GM19397 (cell line): ENCODE measurements at regions not wholly inside any gene's neighbourhood (a gene's known extent, or its start where the extent isn't known, plus 50 kb on each side); places are given as distances from the start of the nearest gene placed in this dataset.
"Not testable (repeated sequence)": the region's sequence is repeated elsewhere in the genome, so short reads cannot be mapped to it uniquely, and the experiment has no call there.

Source experiments
- ATAC-seq: cut with Tn5 transposase; IDR thresholded peaks from one replicate; pipeline ENCODE4 v1.9.1; 2021; ENCODE audit warnings: mild to moderate bottlenecking, moderate library complexity; ENCODE audit not compliant: unreplicated experiment

DNA sequence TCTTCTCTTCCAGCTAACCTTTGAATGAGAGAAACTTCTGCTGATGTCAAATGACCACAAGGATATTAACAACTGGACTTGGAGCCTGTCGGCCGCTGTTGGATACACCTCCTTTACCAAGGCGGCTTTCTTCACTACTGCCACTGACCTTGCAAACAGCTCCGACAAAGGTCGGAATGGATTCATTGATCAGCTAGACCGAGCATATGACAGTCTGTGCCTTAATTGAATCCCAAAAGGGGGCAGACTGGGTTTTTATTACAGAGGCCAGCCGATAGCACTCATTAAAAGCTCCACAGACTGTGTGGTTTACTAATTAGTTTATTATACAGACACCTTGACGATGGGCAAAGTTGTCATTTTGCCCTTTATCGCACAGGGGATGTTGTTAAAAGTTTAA is 394.5 kb downstream of the RERGL start:
- ATAC-seq: no peak

DNA sequence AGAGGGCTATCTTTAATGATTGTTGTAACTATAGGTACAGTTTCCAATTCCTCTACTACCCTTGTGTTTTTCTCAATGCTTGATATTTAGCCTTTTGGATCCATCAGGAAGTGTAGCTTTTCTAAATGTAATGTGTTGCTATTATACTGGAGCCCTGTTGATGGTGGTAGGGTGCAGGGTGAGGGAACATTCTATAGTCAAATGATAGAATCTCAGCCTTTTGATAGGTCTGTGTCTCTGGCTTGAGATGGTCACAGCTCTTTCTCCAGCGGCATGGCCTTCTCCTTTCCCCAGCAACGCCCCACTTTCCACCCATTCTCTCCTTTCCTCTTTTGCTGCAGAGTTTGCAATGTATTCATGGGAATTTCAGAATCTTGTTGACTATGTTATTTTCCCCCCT is 398.6 kb downstream of the RERGL start:
- no peak for ATAC-seq

GRCh38 chr12:17680220-17680619 is 409.8 kb downstream of the RERGL start:
- ATAC-seq: no peak

DNA sequence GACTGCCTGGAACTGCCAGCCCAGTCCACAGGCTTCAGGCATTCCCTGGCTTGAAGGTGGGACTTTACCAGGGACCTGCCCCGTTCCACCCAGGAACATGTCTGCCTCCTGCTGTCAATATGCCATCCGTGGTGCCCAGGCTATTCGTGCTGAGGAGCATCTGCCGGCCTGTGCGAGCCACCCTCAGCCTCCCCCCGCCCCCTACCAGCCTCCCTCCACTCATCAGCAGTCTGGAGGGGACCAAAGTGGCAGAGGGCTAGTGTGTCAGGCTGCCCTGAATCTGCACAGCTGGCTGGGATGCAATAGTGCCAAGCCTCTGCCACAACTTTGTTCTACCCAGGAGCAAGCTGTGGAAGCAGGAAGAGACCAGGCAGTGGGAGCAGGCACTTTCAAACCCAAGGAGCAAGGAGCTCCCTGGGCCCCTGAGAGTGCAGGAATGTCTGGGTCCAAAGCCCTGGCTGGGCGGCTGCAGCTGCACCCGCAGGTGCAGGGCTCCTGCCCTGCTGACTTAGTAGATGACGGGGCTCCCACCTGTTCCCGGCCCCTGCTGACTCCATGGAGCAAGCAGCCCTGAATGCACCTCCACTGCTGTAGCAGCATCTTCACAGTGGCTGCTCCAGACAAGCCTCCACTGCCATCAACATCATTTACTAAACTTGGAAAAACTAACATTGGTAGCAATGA is 423.2 kb downstream of the RERGL start:
- no peak for ATAC-seq

DNA sequence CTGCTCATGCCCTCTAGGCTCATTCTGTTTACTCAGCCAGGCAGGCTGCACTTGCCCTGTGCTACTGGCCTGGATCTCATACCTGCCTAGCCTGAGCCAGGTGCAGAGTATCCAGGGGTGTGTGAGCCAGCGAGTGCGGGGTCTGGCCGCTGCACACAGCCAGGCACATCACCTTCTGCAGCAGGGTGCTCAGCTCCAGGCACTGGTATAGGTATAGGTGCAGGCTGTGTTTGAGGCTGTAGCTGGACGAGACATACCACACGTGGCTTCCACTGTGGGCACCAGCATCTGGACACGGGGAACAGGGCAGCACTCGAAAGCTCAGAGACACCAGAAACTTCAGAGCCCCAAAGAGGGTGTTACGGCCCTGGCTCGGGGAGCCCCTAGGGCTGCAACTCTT is 424.2 kb downstream of the RERGL start:
- ATAC-seq: no peak

GRCh38 chr12:17661250-17661649 is 428.7 kb downstream of the RERGL start:
- no peak for ATAC-seq

DNA sequence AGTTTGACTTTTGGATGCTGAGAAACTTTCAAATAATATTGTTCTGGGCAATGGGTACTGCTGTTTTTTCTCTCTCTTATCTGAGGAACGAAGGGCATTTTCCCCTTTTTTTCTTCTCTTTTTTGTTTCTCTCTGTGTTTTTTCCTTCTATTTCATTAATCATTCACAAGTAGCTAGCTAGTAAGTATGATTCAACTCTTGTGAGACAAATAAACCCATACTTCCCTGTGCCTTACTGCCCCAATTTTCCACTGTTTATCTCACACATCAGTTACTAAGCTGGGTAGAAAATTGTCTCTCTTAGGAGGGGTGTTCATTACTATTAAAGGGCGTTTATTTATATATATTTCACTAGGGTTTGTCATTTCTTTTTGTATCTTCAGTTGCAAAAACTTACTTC is 437.6 kb downstream of the RERGL start:
- no peak for ATAC-seq

DNA sequence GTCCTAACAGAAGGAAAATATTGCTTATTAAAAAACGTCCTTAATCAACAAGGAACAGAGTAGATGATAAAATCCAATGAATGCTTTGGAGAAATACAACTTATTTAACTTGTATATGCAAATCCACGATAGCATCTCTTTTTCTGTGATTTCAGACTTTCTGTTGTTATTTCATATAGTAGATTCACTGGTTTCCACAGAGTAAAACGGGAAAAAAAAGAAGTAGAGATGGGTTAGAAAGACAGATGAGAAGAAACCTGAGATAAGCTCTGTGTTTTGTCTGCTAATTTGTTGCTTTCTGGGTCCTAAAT is 447.7 kb downstream of the RERGL start:
- no peak for ATAC-seq

- ATAC-seq: no peak
Observed at GRCh38 chr12:17640615-17641014, 449.4 kb downstream of the RERGL start.

DNA sequence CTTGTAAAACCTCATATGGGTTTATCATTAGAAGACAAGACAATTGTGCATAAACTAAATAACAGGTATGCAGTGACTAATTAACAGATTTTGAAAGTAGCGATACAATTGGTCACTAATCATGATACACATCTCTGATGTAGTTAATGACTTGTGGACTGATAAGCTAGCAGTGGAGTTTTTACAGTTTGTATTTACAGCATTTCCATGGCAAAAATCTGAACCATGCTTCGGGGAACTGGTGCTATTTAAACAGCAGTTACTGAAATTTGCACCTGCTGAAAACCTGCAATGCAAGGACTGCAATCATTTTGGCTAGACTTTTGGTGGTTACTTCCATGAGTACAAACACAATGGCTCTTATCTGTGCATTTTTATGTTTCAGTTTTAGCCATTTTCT is 471.2 kb downstream of the RERGL start:
- no peak for ATAC-seq

- no peak for ATAC-seq
Observed at GRCh38 chr12:17609701-17610100, 480.3 kb downstream of the RERGL start.

DNA sequence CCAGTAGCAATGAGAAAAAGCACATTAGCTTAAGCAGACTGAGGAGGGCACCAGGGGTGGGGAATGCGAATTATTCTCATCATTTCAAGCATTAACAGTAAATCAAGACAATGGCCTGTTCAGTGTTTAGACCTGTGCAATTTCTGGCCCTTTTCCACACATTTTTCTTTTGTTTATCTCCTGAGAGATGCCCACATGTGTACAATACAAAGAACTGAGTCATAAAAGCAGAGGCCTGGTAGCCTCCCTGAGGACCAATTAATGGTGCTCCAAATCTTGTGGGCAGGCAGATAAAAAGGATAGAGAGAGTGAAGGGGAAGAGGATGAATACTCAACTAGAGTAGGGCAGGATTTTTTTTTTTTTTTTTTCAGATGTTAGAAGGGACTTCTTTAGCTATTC is 480.8 kb downstream of the RERGL start:
- no peak for ATAC-seq

DNA sequence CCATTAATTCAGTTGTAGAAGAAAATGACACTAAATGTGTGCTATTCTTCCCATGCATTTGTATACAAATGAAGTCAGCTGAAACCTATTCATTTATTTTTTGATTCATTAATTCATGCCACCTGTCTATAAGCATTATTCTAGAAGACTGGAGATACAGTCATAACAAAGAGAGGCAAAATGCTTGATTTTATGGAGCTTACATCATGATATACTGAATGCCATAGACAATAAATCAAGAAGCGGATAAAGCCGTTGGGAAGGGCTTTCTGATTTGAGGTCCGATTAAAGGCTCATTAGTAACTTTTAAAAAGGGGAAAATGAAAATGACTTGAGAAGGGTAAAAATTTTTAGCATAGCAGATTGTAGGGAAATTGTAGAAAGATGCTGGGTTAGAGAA is 494.9 kb downstream of the RERGL start:
- ATAC-seq: no peak

- no peak for ATAC-seq
Observed at GRCh38 chr12:17593715-17594406, 496.1 kb downstream of the RERGL start.

DNA sequence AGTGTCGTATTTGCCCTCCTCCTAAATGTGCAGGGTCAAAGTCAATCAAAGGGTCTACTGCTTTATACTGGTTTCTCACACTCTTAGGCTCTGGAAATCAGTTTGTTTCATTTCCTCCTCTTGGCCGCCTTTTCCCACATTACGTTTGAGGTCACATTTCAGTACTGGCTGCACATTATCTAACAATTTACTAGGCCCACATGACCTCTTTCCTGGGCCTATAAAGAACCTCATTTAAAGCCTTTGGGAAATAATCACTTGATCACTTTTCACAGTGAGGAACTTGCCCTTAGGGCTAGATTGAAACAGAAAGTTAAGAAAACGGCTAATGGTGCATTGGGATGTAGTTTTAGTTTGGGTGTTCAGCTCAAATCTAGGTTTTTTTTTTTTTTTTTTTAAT is 497.5 kb downstream of the RERGL start:
- no peak for ATAC-seq

DNA sequence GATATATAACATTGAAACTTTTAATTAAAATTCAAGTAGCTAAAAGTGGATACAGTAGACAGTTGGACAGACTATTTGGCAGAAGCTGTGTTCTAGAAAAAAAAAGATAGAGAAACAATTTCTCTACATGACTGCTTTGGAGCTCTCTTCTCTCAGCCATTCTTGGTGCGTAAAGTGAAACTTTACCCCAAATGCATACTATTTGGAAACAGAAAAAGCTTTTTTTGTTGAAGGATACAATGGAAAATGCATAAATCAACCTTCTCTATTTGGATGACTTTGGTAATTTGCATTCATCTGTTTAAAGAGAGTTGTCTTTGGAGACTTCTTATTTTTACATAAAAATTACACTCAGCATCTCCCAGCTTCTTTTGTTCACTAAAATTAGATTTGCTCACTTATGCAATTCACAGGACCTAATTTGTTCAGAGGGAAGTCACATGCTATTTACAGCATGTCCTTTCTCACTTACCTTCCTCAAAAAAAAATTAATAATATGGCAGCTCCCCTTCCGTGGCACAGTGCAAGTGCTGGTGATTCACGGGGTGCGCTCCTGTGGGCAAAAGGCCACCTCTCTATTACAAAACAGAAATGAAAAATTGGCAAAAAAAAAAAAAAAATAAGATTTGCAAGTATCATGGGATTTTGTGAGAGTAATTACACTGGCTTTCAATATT is 498.9 kb downstream of the RERGL start:
- no peak for ATAC-seq

- ATAC-seq: peak; percentile 55
Observed at GRCh38 chr12:17588968-17589367, 501.0 kb downstream of the RERGL start.

DNA sequence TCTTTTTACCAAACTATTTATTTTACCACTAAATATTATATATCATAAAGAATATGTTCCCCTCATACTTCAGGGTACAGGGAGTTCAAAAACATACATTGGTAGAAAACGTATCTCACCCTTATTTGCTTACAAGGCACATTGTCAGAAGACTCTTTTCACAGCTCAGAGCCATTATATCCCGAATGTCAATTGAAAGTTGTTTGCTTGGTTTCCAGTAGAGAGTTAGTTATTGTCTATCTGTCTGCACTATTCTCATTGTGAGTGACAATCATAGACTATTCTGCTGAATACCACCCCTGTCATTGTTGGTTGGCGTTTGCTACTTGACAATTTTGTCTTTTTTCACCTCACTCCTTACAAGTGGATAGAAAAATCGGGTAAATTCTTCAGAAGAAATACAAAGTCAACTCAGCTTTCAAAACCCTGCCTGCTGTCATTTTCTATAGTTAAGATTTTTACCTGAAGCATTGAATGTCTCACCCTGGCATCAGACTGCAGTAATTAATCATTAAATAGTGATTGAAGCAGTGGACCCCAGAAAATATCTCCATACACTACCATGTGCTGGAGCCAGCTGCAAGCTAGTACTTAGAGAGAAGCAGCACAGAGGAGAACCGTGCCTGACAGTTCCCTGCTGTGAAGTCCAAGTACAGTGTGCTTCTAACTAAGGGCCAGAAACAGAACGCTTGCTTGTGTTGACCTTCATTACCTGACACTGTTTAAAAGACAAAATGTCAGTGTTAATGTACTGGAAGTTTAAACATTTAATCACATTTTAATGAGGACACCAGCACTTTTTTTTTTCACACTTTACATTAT is 510.6 kb downstream of the RERGL start:
- ATAC-seq: no peak

DNA sequence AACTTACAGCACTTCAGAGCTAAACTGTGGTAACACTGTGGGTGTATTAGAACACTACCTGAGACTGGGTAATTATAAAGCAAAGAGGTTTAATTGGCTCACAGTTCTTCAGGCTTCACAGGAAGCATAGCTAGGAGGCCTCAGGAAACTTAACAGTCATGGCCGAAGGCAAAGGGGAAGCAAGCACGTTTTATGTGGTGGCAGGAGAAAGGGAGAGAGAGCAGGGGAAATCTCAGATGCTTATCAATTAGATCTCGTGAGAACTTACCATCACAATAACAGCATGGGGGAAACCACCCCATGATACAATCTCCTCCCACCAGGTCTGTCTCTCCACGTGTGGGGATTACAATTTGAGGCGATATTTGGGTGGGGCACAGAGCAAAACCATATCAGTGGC is 512.6 kb downstream of the RERGL start:
- no peak for ATAC-seq

DNA sequence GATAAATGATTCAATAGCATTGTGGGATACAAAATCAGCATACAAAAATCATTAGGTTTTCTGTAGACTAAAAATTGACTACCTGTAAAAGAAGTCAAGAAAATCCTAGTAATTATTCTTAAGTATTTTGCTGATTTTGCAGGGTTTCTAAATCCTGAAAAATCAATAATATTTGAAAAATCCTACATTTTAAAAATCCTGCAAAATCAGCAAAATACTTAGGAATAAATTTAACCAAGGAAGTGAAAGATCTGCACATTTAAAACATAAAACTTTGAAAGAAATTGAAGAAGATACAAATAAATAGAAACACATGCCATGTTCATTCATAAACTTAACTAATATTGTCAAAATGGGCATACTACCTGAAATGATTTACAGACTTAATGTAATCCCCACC is 517.7 kb downstream of the RERGL start:
- ATAC-seq: no peak

GRCh38 chr12:17571047-17571446 is 518.9 kb downstream of the RERGL start:
- no peak for ATAC-seq

GRCh38 chr12:17564630-17565029 is 525.4 kb downstream of the RERGL start:
- ATAC-seq: not testable (repeated sequence)
